A673 (cell line): ENCODE measurements at regions not wholly inside any gene's neighbourhood (a gene's known extent, or its start where the extent isn't known, plus 50 kb on each side); places are given as distances from the start of the nearest gene placed in this dataset.

Source experiments
- BruUV-seq: library from RNA; stranded (reverse); fragments of 400-500 nt; replicated peaks from 2 replicates; lab custom pipeline; 2021; lab: Mats Ljungman, UMichigan
- CTCF ChIA-PET: fragments of 300-600 bp; sonication (Branson Sonifier 250); formaldehyde crosslinking; loops from one replicate; lab custom pipeline; 2022; ENCODE audit warnings: antibody characterized with exemption; lab: Charles Lee
- POLR2A ChIA-PET: fragments of 300-600 bp; sonication (Branson Sonifier 250); formaldehyde crosslinking; loops from one replicate; lab custom pipeline; 2022; ENCODE audit warnings: antibody characterized with exemption; ENCODE audit not compliant: low non-redundant PET; lab: Charles Lee
- DNase-seq: peaks from one replicate; pipeline ENCODE4 v3.0.0-alpha.2; 2015; ENCODE audit warnings: low spot score
- H3K27ac ChIP-seq: fragments of 200-600 bp; sonication (generic); 2 replicates; pipeline ENCODE4 v1.5.1; 2016; ENCODE audit warnings: mixed run types, low read depth, mild to moderate bottlenecking, mixed read lengths, antibody characterized with exemption, low read length; ENCODE audit not compliant: poor library complexity, severe bottlenecking
- H3K27me3 ChIP-seq: fragments of 200-600 bp; sonication (generic); replicated peaks from 2 replicates; pipeline ENCODE4 v1.6.1; 2017; ENCODE audit warnings: mixed run types, low read depth, mild to moderate bottlenecking, mixed read lengths, antibody characterized with exemption, low read length; ENCODE audit not compliant: insufficient read depth, poor library complexity
- H3K36me3 ChIP-seq: fragments of 200-600 bp; sonication (generic); 2 replicates; pipeline ENCODE4 v1.6.1; 2016; ENCODE audit warnings: mixed run types, mild to moderate bottlenecking, mixed read lengths, antibody characterized with exemption, low read length; ENCODE audit not compliant: insufficient read depth, poor library complexity, severe bottlenecking
- H3K4me1 ChIP-seq: fragments of 200-600 bp; sonication (generic); 2 replicates; pipeline ENCODE4 v1.6.1; 2017; ENCODE audit warnings: mixed run types, mild to moderate bottlenecking, mixed read lengths, antibody characterized with exemption, low read length; ENCODE audit not compliant: insufficient read depth, poor library complexity, severe bottlenecking
- H3K4me3 ChIP-seq: fragments of 200-600 bp; sonication (generic); 2 replicates; pipeline ENCODE4 v1.5.1; 2016; ENCODE audit warnings: low read depth, mixed run types, mild to moderate bottlenecking, mixed read lengths, low read length; ENCODE audit not compliant: poor library complexity, severe bottlenecking
- H3K9me3 ChIP-seq: fragments of 200-600 bp; sonication (generic); 2 replicates; pipeline ENCODE4 v1.6.1; 2016; ENCODE audit warnings: mixed run types, low read depth, mild to moderate bottlenecking, mixed read lengths, antibody characterized with exemption, low read length; ENCODE audit not compliant: poor library complexity, severe bottlenecking
- CTCF ChIP-seq: fragments of 300-800, 200-600 bp; sonication (generic); conservative IDR thresholded peaks from 2 replicates; pipeline ENCODE4 v1.5.1; 2017; ENCODE audit warnings: low read depth, mild to moderate bottlenecking, antibody characterized with exemption, low read length, moderate library complexity, mixed read lengths
- EZH2 ChIP-seq: fragments of 200-600 bp; sonication (generic); IDR thresholded peaks from 2 replicates; pipeline ENCODE4 v1.6.1; 2017; ENCODE audit warnings: borderline replicate concordance, low read depth, mild to moderate bottlenecking, mixed read lengths, antibody characterized with exemption, low read length; ENCODE audit not compliant: poor library complexity, severe bottlenecking
- intact Hi-C: fragments of 100-400 bp; cut with micrococcal nuclease; formaldehyde crosslinking; loops from one replicate; pipeline ENCODE4 v1.10.0; 2022; ENCODE audit not compliant: unreplicated experiment

GRCh38 chr9:108609897-108610253 lies 245.9 kb downstream of the ACTL7B start:
- ChIA-PET CTCF (no interaction called here), POLR2A (no interaction called here)
- Histone ChIP-seq H3K9me3 (no peaks in the 10 kb centered on the region), H3K4me3 (no peak overlapping the region), H3K4me1 (no peaks in the 10 kb centered on the region), H3K36me3 (no peaks in the 10 kb centered on the region), H3K27me3 (no peaks in the 10 kb centered on the region), H3K27ac (no peak overlapping the region)
- TF ChIP-seq CTCF, result no peak
- no peak for TF ChIP-seq EZH2
- no peak for DNase-seq
- intact Hi-C loops, result no loop called here
- BruUV-seq, result no TSS peak

- no peaks in the 10 kb centered on the region for H3K27me3 ChIP-seq
- ChIA-PET CTCF (no interaction called here), POLR2A (interaction anchor here (0.5 kb wide), 1 partner anchor 965 kb away, joined by 3 read pairs; no protein-coding TSS in a partner anchor)
- H3K9me3 ChIP-seq, result no peaks in the 10 kb centered on the region
- DNase-seq, result peak; percentile 78
- intact Hi-C loops, result no loop called here
- H3K27ac ChIP-seq, result no peak overlapping the region
- no peaks in the 10 kb centered on the region for H3K36me3 ChIP-seq
- no peak for TF ChIP-seq EZH2
- no peak for TF ChIP-seq CTCF
- H3K4me3 ChIP-seq, result no peak overlapping the region
- H3K4me1 ChIP-seq, result no peaks in the 10 kb centered on the region
- BruUV-seq, result no TSS peak
Observed at GRCh38 chr9:108609227-108609896, 246.4 kb downstream of the ACTL7B start.

GRCh38 chr9:108607607-108608006 lies 248.2 kb downstream of the ACTL7B start:
- Histone ChIP-seq H3K9me3 (no peaks in the 10 kb centered on the region), H3K4me3 (no peak overlapping the region), H3K36me3 (no peaks in the 10 kb centered on the region), H3K27ac (no peak overlapping the region), H3K27me3 (no peaks in the 10 kb centered on the region), H3K4me1 (no peaks in the 10 kb centered on the region)
- no peak for DNase-seq
- no TSS peak for BruUV-seq
- TF ChIP-seq EZH2 (no peak), CTCF (no peak)
- ChIA-PET POLR2A (no interaction called here), CTCF (no interaction called here)
- intact Hi-C loops, result no loop called here
